ENCODE measurements at regions not wholly inside any gene's neighbourhood (a gene's known extent, or its start where the extent isn't known, plus 50 kb on each side); places are given as distances from the start of the nearest gene placed in this dataset.

DNA sequence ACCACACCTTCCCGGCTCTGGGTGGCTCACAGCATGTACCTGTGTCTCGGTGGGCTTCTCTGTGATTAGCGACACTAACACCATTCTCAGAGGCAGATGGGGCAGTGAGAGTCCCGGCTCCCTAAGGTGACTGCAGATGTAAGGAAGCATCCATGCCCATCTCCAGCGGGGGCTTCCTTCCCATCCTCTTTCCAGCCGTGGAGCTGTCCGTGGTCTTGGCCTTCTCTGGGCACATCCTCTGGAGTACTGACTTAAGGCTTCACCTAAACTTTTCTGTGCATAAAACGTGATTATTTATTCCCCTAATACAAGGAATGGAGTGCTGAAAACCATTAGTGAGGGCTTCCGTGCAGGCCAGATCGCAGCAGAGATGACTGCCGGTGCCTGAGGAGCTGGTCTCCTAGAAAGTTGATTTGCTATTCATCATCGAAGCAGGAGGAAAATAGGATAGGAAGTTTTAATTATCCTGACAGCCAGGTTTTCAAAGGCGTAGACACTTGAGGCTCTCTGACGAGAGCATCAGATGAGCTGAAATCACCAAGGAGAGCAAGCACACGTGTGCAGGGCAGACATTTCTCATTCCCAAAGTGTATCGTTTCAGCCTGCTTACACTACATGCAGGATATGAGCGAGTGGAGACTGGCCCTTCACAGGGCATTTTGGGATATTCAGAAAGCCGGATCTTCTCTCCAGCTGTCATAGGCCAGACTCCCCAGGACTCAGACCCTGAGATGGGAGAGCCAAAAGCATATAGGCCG lies 186.1 kb upstream of the SALL3 start:
- no peaks in the 10 kb centered on the region for H3F3A ChIP-seq (ENCODE audit: control insufficient read depth, insufficient read depth)
- H3K27me3 ChIP-seq (ENCODE audit: control insufficient read depth, low read length) = no peaks in the 10 kb centered on the region
- H3K4me1 ChIP-seq (ENCODE audit: control insufficient read depth, low read length) = no peaks in the 10 kb centered on the region
- no peaks in the 10 kb centered on the region for H3K79me2 ChIP-seq (ENCODE audit: control insufficient read depth, low read length)
- H3K9me2 ChIP-seq (replicated peaks; ENCODE audit: control insufficient read depth, low read length) = no peaks in the 10 kb centered on the region
- H3K27ac ChIP-seq (ENCODE audit: low read depth, low read length) = no peak overlapping the region
- H3K9me3 ChIP-seq (ENCODE audit: control insufficient read depth, insufficient read depth, low read length) = no peaks in the 10 kb centered on the region
- H3K4me2 ChIP-seq (ENCODE audit: low read length) = no peak overlapping the region
- H3K36me3 ChIP-seq (ENCODE audit: control insufficient read depth, low read length) = no peaks in the 10 kb centered on the region
- TF ChIP-seq, protein P1, sequence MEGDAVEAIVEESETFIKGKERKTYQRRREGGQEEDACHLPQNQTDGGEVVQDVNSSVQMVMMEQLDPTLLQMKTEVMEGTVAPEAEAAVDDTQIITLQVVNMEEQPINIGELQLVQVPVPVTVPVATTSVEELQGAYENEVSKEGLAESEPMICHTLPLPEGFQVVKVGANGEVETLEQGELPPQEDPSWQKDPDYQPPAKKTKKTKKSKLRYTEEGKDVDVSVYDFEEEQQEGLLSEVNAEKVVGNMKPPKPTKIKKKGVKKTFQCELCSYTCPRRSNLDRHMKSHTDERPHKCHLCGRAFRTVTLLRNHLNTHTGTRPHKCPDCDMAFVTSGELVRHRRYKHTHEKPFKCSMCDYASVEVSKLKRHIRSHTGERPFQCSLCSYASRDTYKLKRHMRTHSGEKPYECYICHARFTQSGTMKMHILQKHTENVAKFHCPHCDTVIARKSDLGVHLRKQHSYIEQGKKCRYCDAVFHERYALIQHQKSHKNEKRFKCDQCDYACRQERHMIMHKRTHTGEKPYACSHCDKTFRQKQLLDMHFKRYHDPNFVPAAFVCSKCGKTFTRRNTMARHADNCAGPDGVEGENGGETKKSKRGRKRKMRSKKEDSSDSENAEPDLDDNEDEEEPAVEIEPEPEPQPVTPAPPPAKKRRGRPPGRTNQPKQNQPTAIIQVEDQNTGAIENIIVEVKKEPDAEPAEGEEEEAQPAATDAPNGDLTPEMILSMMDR (IDR thresholded peaks at IDR 0.05; ENCODE audit: low read depth, low read length, poor library complexity, severe bottlenecking) = no peak
- TF ChIP-seq EZH2phosphoT487 (IDR thresholded peaks at IDR 0.05; ENCODE audit: borderline replicate concordance, low read length) = no peak
- H4K20me1 ChIP-seq (ENCODE audit: control insufficient read depth, insufficient read depth, low read depth, low read length) = no peaks in the 10 kb centered on the region
- no peak overlapping the region for H3K4me3 ChIP-seq (ENCODE audit: low read length)

DNA sequence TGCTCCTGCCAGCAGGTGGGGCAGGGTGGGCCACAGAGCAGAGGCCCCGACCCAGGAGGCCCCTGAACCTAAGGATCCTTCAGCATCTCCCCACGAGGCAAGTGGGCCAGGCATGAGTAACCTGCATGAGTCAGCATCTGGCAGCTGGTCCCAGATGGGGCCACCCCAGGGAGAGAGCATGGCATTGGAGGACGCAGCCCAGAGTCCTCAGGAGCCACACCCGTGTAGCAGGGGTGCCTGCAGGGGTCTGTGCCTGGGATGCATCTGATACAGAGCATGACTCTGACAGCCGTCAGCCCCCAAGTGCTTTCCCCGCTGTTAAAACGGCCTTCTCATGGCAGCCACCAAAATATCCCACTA lies 185.6 kb upstream of the SALL3 start:
- no peaks in the 10 kb centered on the region for H4K20me1 ChIP-seq (ENCODE audit: control insufficient read depth, insufficient read depth, low read depth, low read length)
- TF ChIP-seq, protein P1 (IDR thresholded peaks at IDR 0.05; ENCODE audit: low read depth, low read length, poor library complexity, severe bottlenecking) = no peak
- H3K4me3 ChIP-seq (ENCODE audit: low read length) = no peak overlapping the region
- no peaks in the 10 kb centered on the region for H3K79me2 ChIP-seq (ENCODE audit: control insufficient read depth, low read length)
- no peaks in the 10 kb centered on the region for H3K27me3 ChIP-seq (ENCODE audit: control insufficient read depth, low read length)
- H3K9me2 ChIP-seq (replicated peaks; ENCODE audit: control insufficient read depth, low read length) = no peaks in the 10 kb centered on the region
- H3K9me3 ChIP-seq (ENCODE audit: control insufficient read depth, insufficient read depth, low read length) = no peaks in the 10 kb centered on the region
- no peak overlapping the region for H3K27ac ChIP-seq (ENCODE audit: low read depth, low read length)
- H3K36me3 ChIP-seq (ENCODE audit: control insufficient read depth, low read length) = no peaks in the 10 kb centered on the region
- no peaks in the 10 kb centered on the region for H3F3A ChIP-seq (ENCODE audit: control insufficient read depth, insufficient read depth)
- H3K4me2 ChIP-seq (ENCODE audit: low read length) = no peak overlapping the region
- no peaks in the 10 kb centered on the region for H3K4me1 ChIP-seq (ENCODE audit: control insufficient read depth, low read length)

DNA sequence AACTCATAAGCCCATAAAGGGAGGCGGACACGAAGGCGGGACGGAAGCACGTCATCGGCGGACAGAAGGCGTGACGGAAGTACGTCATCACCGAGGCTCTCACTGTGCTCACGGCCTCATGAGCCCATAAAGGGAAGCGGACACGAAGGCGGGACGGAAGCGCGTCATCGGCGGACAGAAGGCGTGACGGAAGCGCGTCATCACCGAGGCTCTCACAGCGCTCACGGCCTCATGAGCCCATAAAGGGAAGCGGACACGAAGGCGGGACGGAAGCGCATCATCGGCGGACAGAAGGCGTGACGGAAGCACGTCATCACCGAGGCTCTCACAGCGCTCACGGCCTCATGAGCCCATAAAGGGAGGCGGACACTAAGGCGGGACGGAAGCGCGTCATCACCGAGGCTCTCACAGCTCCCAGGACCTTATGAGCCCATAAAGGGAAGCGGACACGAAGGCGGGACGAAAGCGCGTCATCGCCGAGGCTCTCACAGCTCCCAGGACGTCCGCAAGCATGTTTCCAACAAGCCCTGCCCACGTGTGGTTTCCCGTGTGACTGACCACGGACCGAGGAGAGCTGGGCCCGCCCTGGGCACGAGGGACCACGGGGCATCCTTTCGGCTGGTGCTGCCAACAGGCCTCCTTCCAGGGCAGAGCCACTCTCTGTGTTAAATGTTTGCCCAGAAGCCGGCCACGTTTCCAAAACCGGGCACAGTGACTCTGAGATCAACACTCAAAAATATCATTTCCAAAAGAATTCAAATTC lies 182.7 kb upstream of the SALL3 start:
- no peaks in the 10 kb centered on the region for H3K79me2 ChIP-seq (ENCODE audit: control insufficient read depth, low read length)
- H3K4me2 ChIP-seq (ENCODE audit: low read length) = no peak overlapping the region
- no peaks in the 10 kb centered on the region for H3K27me3 ChIP-seq (ENCODE audit: control insufficient read depth, low read length)
- H3F3A ChIP-seq (ENCODE audit: control insufficient read depth, insufficient read depth) = no peaks in the 10 kb centered on the region
- H3K9me2 ChIP-seq (replicated peaks; ENCODE audit: control insufficient read depth, low read length) = no peaks in the 10 kb centered on the region
- no peaks in the 10 kb centered on the region for H3K9me3 ChIP-seq (ENCODE audit: control insufficient read depth, insufficient read depth, low read length)
- no peak for TF ChIP-seq EZH2phosphoT487 (IDR thresholded peaks at IDR 0.05; ENCODE audit: borderline replicate concordance, low read length)
- TF ChIP-seq, protein P1 (IDR thresholded peaks at IDR 0.05; ENCODE audit: low read depth, low read length, poor library complexity, severe bottlenecking) = no peak
- H3K36me3 ChIP-seq (ENCODE audit: control insufficient read depth, low read length) = no peaks in the 10 kb centered on the region
- no peak overlapping the region for H3K27ac ChIP-seq (ENCODE audit: low read depth, low read length)
- H4K20me1 ChIP-seq (ENCODE audit: control insufficient read depth, insufficient read depth, low read depth, low read length) = no peaks in the 10 kb centered on the region
- no peak overlapping the region for H3K4me3 ChIP-seq (ENCODE audit: low read length)
- no peaks in the 10 kb centered on the region for H3K4me1 ChIP-seq (ENCODE audit: control insufficient read depth, low read length)
